Colon (tissue), 2 donors: ENCODE measurements at regions not wholly inside any gene's neighbourhood (a gene's known extent, or its start where the extent isn't known, plus 50 kb on each side); places are given as distances from the start of the nearest gene placed in this dataset.

Source experiments
- FAIRE-seq: peaks from 2 replicates; lab custom pipeline; 2012; peaks lifted over from hg19 to GRCh38; lab: Jason Lieb, UNC
- donor health status: control.
- donor health status: control.

DNA sequence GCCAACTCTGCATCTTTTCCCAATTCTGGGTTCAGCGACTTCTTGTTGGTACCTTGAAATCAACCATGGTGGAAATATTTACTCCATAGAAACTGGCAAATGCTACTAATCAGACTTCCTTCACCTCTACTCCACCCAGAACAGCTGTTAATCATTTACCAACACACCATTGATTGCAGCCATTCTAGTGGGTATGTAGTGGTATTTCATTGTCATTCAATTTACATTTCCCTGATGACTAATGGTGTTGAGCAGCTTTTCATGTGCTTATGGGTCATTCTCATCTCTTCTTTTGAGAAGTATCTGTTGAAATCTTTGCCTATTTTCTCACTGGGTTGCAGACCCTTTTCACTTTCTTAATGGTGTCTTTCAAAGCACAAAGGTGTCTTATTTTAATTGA, 122.4 kb upstream of the MSX2 start:
- no peak for FAIRE-seq

DNA sequence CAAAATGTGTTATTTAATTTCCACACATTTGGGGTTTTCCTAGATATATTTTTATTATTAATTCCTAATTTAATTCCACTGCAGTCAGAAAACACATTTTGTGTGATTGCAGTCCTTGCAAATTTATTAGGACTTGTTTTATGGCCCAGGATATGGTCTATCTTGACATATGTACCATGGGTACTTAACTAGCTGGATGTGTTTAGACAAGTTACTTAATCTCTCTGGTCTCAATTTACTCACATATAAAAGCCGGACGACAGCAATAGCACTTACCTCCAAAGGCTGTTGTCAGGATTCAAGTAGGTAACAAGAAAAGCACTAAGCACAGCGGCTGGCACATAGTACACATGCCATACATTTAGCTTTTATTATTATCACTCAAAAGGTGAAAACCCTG, 118.2 kb upstream of the MSX2 start:
- no peak for FAIRE-seq

DNA sequence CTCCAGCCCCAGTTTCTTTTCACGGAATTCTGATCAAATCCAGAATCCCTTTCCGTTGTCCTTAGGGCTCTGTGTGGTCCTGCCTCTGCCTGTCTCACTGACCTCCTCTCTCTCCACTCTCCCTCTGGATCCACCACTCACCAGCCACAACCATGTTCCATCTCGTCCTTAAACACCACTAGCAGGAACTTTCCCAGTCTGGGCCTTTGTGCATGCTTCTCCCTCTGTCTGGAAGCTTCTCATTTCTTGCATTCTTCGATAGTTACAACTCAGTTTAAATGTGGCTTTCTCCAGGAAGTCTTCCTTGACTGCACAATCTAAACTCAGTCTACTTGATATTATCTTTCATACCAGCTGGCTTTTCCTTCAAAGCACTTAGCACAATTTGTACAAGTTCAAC, 117.7 kb upstream of the MSX2 start:
- no peak for FAIRE-seq

DNA sequence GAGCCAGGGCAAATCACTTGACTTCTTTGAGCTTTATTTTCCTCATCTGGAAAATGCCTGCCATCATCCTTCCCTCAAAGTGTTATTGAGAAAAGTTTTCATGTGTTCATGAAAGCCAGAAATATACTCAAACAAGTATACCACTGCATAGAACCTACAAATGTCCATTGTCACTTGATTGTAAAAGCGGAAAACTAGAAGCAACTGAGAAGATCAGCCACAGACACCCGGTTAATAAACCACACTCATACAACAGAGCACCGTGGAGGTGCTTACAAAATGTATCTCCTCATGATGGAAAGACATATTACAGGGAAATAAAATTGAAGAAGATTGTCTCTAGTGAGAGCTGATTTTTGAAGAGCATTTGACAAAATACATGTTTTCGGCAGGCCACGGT, 117.2 kb upstream of the MSX2 start:
- no peak for FAIRE-seq

DNA sequence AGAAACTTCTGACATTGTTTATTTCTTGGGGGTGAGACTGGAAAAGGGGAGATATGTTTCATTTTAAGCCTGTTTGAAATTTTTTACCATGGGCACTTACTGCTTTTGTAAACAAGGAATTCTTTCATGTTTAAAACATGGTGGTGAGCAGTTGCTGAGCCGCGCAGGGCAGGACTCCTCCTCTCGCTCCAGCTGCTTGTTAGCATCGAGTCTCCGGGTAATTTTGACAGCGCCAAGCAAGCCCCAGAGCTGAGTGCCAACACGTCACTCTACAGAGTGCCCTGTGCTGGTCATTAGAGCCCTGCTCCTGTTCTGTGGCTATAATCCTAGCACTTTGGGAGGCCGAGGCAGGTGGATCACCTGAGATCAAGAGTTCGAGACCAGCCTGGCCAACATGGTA, 116.5 kb upstream of the MSX2 start:
- no peak for FAIRE-seq

DNA sequence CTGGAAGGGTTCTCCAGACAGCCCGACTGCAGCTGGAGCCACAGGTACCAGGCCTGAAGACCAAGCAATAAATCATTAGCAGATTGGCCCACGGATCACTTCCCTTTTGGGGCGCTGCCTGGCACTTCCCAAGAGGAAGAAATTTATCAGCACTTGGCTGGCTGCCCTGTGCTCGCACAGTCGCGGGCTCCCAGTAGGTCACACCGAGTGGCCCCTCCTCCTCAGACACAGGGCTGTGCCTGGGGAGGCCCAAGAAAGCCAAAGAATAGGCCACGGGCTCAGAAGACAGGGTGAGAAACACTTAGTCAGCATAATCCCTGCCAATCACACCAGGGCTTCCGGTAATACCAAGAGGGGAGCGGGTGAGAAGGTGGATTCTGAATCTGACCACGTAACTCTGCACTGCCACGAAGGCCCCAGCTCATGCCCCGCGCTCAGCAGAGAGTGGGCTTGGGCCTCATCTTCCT, 115.7 kb upstream of the MSX2 start:
- no peak for FAIRE-seq

DNA sequence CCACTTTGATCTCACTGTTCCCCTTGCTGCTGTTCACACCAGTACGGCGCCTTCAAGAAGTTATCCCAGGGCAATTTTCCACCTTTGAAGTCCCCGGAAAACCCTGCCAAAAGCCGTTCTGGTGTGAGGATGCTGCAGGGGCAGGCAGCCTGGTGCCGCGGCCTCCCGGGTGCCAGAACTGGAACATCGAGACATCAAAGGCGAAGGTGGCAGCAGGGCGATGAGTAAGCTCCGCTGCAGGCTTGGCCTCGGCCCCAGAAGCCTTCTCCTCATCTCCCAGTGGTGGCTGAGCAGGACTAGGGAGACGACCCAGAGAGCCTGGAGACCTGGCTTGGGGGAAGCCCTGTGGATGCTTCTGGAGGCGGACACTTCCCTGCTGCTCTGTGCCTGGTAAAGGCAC, 115.3 kb upstream of the MSX2 start:
- no peak for FAIRE-seq

DNA sequence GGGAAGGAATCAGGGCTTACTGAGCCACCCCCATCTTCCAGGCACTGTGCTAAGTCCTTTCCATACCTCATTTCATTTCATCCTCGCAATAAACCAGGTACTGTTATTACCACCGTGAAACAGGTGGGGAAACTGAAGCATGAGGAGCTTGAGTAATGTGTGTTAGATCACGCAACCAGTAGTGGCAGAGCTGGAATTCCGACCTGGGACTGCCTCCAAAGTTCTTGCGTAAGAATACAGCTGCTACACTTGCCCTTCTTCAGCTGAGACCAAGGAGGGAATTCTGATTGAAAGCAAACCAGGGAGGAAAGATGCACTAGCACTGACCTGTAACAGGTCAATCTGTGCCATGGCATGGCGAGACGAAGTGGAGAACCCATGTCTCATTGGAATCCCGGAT, 113.4 kb upstream of the MSX2 start:
- no peak for FAIRE-seq

DNA sequence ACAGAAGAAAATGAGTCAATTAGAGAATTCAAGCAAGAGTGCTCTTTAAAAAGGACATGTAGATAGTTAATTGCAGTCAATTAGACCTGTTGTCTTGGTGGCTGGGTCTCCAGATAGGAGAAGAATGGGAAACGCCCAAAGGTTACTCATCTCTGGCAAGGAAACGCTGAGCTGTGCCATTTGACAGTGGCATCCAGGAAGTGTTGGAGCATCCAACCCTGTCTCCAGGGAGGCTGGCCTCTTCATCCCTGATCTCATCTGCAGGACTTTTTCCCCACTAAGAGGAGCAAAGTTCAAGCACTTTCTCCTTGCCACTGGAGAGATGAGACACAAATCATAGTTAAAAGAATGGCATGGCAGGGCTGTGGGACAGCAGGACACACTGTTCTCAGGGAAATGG, 111.7 kb upstream of the MSX2 start:
- no peak for FAIRE-seq

DNA sequence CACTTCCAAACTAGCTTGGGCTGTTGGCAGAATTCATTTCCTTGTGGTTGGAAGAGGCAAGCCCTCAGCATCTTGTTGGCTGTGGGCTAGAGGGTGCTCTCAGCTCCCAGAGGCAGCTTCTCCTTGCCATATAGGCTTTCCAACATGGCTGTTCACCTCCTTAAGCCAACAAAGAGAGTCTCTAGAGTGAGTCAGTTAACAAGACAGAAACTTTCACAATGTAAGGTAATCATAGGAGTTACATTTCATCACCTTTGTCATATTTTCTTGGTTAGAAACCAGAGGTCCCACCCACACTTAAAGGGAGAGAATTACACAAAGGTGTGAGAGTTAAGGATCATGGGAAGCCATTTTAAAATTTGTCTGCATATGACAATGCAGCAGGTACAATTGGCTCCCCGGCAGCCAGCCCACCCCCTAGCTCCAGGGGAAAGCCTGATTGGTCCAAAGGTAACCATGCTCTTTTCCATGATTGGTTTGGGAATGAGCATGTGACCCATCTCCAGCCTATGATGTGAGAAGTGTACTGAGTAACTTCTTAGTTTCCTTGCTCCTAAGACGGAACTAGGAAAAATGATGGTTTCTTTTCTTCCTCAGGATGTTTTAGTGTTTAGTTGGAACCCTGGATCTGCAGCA, 109.8 kb upstream of the MSX2 start:
- no peak for FAIRE-seq

DNA sequence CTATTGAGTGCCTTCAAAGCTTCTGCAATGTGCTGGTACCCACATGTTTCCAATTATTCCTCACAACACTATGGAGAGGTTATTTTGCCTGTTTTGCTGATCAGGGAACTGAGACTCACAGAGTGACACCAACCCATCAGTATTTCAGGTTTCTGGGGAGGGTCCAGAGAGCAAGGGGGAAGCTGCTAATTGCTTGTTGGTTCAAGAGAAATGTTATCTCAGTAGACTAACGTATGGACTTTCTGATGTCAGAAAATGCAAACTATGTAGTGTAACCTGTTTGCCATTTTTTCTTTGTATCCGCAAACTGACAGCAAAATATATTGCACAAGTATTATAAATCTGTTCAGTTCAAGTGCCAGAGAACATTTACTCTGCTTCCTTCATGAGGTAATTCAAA, 108.3 kb upstream of the MSX2 start:
- FAIRE-seq = no peak

DNA sequence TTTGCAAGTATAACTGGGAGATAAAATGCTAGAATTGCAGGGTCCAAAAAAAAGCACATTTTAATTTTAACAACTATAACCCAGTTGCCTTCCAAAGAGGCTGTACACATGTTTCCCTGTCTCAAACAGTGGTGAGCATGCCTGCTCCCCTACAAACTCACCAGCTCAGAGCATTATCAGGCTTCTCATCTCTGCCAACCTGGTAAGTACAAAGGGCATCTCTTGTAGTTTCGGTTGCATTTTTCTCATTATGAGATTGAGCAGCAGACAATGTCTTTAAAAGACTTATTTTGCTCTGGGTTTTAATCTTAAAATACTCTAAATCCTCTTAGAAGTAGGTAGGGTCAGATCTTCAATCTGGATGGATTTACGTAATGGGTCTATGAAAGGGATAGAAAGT, 107.1 kb upstream of the MSX2 start:
- FAIRE-seq = no peak

DNA sequence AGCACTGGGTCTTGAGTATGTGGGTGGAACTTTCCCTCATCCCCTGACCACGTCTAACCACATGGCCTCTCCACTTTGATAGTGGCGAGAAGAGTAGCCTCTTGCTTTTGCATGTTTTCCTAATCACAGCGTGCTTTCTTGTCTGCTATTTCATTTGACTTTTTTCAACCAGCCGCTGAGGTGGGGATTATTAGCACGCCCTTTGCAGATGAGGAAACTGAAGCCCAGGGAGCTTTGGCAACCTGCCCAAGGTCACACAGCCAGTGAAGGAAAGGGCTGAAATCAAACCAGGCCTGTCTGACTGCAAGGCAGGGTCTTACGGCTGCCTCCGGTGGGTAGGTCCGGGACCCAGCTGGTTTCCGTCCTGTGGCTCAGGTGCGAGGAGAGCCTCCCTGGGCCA, 106.5 kb upstream of the MSX2 start:
- no peak for FAIRE-seq

DNA sequence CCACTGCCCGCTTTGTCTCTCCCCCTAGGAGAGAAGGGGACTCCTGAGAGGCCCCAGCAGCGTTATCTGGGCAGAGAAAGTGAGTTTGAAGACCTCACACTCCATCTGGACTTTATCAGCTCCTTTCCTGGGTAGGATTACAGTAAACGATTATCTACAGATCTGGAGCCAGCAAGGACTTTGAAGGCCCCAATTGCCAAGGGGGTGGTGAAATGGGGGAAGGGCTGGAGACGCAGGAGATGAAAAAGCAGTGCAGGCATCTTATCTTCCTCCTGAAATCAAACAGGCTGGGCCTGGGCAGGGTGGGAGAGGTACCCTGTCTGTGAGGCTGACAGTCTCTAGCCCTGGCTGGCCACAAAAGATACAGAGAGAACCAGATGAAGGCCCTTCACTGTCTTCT, 105.8 kb upstream of the MSX2 start:
- no peak for FAIRE-seq

DNA sequence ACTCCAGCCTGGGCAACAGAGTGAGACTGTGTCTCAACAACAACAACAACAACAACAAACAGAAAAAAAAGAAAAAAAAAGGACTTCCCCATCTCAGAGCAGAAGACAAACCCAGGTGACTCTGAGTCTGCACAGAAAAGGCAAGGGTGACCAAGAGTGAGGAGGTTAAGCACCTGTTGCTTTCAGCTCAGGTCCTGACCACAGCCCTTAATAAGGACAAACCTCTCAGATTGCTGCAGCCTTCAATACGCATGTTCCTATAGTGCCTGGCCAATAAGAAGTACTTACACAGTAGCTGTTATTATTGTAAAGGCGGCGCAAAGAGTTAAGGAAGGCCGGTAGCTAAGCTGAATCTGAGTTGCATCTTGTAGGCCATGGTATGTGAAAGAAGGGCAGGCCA, 102.3 kb upstream of the MSX2 start:
- FAIRE-seq = no peak

DNA sequence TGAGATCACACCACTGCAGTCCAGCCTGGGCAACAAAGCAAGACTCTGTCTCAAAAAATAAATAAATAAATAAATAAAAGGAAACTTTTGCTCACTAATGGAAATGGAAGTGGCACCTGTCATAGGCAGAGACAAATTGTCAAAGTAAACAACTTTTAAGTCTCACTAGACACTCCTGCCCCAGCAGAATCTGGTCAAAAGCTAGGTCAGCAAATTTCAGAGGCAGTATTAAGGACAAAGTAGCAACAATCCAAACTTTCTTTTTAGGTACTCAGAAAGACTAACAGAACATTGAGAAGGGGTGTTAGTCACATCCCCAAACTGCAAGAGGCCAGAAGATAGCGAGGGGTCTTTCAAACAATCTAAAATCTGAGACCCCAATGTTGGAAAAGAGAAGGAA, 101.4 kb upstream of the MSX2 start:
- FAIRE-seq = no peak

DNA sequence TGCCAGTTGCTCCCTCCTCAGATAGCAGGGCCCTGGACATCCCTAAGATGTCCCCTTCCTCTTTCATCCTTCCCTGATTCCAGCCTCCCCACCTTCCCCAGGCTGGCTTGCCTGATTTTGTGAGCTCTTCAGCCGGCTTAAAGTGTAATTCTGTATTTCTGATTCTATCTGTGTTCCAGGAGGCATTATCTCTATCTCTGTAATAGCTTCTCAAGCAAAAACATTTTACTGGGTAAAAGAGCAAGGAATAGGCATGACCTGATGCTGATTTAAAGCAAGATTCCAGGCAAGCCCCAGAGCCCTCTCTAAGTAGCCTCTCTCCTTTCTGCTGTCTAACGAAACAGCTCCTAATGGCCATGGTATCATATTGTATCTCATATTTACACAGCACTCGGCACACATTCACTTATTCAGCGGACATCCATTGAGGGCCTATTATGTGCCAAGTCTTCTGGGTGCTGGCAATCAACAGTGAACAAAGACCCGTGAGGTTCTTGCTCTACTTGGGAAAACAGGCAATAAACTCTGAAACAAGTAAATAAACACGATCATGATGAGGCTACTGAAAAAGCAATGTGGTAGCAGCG, 100.9 kb upstream of the MSX2 start:
- FAIRE-seq = no peak

DNA sequence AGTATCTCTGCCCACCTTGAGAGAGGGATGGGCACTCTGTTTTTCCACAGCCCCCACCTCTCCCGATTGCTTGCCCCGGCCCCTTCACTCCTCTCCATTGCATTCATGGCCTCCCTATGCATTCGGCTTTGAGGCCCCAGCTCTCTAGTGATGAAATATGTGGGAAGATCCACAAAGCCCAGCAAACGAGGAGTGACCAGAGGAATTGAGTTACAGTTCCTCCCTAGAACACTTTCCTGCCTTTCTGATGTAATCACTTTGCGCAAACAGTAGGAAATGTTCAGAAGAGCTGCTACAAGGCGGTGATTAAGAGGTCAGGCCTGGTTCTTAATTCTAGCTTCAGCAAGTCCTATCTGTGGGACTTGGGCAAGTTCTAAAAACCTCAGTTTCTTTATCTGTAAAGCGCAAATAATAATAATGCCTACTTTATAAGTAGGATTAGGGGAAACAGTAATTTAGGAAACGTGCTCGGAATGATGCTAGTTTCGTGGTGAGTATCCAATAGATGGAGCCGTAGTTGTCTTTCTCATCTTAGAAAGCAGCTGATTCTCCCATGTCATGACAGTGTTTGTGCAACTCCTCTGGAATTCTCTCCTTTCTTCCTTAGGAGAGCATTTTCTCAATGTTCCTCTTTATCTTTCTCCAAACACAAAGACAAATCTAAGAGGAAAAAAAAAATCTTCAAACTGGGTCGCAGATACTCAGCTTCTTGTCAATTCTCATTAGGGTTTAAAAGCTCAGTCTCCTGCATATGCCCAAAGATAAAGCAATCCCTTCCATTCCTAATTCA, 99.5 kb upstream of the MSX2 start:
- no peak for FAIRE-seq

DNA sequence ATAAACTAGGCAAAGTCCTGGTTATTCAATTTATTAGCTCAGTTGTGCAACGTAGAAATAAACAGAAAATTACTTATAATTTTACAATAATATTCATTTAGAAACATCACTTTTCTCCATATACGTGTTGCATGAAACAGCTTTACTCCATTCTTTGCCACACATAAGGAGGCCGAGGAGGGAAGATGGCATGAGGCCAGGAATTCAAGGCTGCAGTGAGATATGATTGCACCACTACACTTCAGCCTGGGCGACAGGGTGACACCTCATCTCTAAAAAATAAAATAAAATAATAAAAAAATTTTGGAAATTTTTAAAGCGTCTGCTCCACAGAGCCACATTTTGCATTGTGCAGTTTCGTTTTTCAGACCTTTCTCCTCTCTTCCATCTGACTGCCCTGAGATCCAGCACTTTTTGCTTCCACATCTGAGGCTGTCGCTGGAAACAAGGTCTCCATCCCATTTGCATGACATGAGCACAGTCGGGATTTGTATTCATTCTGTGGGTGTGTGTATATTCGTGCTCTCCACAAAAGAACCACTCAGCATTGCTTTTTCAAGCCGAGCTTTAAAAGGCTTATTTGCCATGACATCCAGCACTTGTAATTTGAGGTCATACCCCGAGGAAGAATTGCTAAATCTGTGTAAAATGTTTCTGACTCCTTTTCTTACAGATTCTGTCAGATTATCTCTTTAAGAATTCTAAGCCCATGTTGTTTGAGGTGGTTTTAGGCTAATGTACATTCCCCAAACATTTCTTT, 98.6 kb upstream of the MSX2 start:
- FAIRE-seq = no peak

DNA sequence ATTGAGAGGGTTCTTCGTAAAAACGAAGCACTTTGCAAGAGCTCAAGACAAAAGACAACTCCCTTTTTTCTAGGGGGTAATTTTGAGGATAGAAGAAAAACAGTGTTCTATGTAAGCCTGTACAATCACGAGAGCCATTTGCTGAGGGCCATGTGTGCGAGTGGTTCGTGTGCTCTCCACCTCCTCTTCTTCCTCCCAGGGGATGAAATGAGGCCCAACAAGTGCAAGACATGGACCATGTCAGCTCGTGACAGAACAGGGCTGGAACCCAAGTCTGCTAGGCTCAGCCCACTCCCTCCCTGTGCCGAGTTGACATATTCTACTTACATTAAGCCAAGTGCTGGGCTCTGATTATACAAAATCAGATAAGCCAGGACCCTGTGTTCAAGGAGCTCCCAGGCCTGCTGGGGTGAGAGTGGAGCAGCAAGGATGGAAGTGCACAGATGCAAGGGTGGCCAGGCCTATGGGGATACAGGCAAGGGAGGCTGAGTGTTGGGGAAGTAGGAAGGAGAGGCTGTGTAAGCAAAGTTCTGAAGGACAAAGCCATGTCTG, 97.9 kb upstream of the MSX2 start:
- FAIRE-seq = no peak

DNA sequence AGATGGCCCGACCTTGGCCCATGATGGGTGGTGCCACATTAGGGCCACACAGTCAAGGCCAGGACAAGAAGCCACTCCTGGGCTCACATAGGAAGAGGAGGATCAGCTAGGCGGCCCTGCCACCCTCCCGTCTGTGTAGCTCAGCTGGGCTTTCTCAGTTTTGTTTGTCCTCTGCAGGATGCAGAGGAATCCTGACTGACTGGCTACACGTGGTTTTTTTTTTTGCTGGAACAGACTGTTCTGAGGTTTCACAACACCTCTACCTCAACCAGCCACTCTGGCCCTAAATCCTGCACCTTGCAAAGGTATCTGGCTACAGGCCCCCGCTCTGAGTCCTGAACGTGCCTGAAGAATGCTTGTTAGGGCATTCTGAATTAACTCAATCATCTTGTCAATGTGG, 88.3 kb upstream of the MSX2 start:
- FAIRE-seq = no peak

DNA sequence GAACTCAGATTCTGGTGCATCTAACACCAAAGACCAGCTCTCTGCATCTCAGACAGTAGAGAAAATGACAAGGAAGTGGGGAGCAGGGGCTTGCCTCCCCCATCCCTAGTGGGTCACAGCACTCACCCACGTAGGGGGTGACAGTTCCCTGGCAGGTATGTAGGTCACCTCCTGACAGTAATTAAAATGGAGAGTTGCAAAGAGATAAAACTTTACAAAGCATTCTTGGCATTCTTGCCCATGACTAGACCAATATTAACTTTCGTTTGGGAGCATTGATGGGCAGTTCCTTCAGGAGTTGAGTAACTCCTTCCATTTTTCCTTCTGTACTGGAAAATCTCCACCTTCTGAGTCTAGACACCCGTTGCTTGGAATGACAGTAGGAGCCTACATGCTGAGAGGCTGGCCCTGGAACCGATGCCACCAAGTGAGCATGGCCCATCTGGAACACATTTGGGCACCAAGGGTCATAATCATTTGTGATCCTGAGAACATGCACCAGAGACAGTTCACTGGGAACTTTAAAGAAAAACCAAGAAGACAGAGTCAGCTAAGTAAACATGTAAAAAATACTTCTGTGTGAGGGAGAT, 81.5 kb upstream of the MSX2 start:
- no peak for FAIRE-seq
